ENCODE measurements at regions not wholly inside any gene's neighbourhood (a gene's known extent, or its start where the extent isn't known, plus 50 kb on each side); places are given as distances from the start of the nearest gene placed in this dataset.

GRCh38 chr6:105651969-105652368 is 249.1 kb upstream of the PREP start:
- TF ChIP-seq CTCF (IDR thresholded peaks at IDR 0.05; ENCODE audit: insufficient read depth, low read depth, low read length), result no peak
- no peak for TF ChIP-seq EZH2 (IDR thresholded peaks at IDR 0.05; ENCODE audit: insufficient read depth, low read length)
